Stimulated activated CD4-positive, alpha-beta T cell treated with anti-CD3 and anti-CD28 coated beads, Interleukin-4, amount 100 ng/mL, for 1 hour (primary cell): ENCODE measurements at regions not wholly inside any gene's neighbourhood (a gene's known extent, or its start where the extent isn't known, plus 50 kb on each side); places are given as distances from the start of the nearest gene placed in this dataset.
"Not testable (repeated sequence)": the region's sequence is repeated elsewhere in the genome, so short reads cannot be mapped to it uniquely, and the experiment has no call there.

Experiments
- DNase-seq: peaks from one replicate; pipeline ENCODE4 v3.0.0-alpha.2; 2020

DNA sequence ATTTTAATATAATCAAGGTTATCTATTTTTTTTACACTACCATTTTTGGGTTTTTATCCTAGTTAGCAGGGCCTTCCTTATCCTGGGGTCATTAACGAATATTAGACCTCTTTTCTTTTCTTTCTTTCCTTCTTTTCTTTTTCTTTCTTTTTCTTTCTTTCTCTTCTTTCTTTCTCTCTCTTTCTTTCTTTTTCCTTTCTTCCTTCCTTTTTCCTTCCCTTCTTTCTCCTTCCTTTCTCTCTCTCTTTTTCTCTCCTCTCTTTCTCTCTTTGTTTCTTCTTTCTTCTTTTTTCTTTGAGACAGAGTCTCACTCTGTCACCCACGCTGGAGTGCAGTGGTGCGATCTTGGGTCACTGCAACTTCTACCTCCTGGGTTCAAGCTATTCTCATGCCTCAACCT lies 120.4 kb upstream of the PDE7B start:
- DNase-seq = no peak

DNA sequence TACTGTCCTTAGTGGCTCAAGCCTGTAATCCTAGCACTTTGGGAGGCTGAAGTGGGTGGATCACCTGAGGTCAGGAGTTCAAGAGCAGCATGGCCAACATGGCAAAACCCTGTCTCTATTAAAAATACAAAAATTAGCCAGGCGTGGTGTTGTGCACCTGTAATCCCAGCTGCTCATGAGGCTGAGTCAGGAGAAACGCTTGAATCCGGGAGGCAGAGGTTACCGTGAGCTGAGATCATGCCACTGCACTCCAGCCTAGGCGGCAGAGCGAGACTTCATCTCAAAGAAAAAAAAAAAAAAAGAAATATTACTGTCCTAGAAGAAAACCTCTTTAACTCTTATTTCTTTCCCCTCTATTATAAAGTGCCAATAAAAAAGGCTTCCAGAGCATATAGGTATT lies 115.2 kb upstream of the PDE7B start:
- not testable (repeated sequence) for DNase-seq

DNA sequence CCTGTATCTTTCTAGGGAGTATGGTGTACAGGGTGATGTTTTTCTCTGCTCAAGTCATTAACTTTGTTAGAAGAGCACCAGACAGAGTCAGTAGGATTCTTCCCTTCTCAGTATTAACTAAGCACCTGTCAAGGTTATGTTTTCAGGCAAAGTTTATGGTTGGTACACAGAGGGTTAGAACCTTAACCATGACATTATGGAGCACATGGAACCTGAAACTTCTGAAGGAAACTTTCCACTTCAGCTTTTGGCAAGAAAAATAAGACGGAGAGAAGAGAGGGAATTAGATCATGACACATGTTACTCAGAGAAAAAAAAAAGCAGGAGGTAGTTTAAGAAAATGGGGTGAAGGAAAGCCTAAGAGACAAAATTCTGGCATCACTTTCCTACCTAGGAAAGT lies 112.9 kb upstream of the PDE7B start:
- DNase-seq = no peak

DNA sequence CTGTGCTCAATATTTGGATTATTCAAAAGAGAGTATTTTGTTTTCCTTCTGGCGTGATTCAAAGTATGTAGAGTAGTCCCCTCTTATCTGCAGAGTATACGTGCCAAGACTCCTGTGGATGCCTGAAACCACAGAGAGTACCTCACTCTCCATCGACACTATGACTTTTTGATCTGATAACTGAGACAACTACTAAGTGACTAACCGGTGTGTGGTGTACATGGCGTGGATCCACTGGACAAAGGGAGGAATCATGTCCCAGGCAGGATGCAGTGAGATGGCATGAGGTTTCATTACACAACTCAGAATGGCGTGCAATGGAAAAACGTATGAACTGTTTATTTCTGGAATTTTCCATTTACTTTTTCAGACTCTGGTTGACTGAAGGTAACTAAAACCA lies 112.2 kb upstream of the PDE7B start:
- no peak for DNase-seq

GRCh38 chr6:135740580-135740979 lies 110.9 kb upstream of the PDE7B start:
- DNase-seq = no peak

- DNase-seq = no peak
Observed at GRCh38 chr6:135743476-135743875, 108.0 kb upstream of the PDE7B start.

DNA sequence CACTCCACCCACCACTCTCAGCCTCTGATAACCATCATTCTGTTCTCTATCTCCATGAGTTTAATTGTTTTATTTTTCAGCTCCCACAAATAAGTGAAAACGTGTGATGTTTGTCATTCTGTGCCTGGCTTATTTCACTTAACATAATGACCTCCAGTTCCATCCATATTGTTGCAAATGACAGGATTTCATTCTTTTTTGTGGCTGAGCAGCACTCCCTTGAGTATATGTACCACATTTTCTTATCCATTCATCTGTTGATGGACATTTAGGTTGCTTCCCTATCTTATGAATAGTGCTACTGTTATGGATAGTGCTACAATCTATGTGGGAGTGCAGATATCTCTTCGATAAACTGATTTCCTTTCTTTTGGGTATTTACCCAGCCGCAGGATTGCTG lies 103.3 kb upstream of the PDE7B start:
- DNase-seq = no peak

GRCh38 chr6:135750081-135750480 lies 101.4 kb upstream of the PDE7B start:
- no peak for DNase-seq

DNA sequence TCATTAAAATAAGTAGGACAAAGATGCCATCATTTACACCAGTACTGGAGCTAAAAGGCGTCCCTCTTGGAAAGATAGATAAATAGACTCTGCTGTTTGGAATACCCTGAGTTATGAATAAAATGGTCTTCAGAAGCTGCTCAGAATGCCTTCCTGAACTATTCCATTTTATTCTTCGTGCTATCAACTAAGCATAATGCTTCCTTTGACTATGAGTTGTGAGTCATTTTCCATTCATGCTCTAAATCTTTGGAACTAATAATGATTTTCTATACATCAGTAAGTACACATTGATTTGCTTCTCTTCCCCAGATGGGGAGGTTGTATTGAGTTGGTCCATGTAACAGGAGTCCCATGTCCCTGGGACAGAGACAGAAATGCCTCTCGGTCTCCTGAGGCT lies 98.3 kb upstream of the PDE7B start:
- DNase-seq = no peak

DNA sequence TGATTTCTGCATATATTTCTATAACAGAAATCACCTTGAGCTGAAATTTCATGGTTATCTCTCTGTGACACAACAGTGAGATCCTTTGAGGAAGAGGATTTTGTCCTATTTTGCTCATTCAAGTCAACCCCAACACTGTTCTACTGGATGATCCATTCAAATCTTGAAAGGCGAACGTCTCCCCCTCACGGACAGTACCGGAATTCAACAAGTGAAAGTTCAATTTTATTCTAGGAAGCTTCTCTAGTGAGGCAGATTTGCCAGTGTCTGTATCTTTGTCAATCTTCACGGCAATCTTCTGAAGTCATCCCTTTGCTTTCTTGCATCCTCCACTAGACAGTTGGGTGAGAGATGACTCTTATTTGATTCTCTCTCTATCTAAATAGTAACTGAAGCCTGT lies 91.7 kb upstream of the PDE7B start:
- DNase-seq = no peak

DNA sequence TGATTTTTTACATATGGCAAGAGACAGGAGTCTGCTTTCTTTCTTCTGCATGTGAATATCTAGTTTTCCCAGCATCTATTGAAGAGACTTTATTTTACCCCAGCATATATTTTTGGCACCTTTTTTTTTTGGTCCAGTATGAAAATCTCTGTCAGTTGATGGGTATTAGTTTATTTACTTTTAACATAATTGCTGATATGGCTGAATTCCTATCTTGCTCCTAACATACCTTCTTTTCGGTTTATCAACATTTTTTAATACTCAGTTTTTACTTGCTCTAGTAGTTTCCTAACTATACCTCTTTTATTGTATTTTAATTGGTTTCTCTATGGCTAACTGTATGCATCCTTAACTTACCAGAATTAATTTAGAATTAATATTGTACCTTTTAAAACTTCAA lies 77.5 kb upstream of the PDE7B start:
- no peak for DNase-seq

DNA sequence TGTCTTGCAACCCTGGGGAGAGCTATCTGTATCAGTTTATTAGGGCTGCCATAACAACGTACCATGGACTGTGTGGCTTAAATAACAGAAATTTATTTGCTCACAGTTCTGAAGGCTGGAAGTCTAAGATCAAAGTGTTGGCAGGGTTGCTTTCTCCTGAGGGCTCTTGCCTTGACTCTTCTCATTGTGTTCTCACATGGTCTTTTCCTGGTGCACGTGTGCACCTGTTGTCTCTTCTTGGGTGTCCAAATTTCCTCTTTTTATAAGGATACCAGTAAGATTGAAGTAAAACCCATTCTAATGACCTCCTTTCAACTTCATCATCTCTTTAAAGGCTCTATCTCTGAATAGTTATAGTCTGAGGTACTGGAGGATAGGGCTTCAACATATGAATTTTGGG lies 72.3 kb upstream of the PDE7B start:
- no peak for DNase-seq

DNA sequence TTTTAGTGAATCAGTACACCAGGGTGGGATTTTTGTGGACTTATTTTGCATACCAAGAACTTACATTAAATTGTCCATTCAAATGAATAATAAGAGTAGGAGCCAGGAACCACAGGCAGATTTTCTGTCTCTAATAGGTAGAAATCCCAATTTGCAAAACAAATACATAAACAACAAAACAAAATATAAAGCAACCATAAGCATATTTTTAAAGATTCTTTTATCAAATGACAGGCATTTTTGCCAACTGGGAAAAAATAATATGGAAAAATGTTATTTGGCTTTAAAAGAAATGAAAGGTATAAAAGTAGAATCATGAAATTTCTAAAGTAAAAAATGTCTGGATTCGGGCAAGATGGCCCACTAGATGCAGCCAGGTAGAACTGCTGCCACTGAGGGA lies 71.2 kb upstream of the PDE7B start:
- DNase-seq = no peak

DNA sequence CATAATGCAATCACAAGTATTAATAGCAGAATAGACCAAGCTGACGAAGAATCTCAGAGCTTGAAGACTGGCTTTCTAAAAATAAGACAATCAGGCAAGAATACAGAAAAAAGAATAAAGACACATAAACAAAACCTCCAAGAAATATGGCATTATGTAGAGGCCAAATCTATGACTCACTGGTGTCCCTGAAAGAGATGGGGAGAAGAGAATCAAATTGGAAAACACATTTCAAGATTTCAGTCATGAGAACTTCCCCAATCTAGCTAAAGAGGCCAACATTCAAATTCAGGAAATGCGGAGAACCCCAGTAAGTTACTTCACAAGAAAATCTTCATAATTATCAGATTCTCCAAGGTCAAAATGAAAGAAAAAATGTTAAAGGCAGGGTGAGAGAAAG lies 69.0 kb upstream of the PDE7B start:
- no peak for DNase-seq

- DNase-seq = no peak
Observed at GRCh38 chr6:135784507-135784906, 67.0 kb upstream of the PDE7B start.

DNA sequence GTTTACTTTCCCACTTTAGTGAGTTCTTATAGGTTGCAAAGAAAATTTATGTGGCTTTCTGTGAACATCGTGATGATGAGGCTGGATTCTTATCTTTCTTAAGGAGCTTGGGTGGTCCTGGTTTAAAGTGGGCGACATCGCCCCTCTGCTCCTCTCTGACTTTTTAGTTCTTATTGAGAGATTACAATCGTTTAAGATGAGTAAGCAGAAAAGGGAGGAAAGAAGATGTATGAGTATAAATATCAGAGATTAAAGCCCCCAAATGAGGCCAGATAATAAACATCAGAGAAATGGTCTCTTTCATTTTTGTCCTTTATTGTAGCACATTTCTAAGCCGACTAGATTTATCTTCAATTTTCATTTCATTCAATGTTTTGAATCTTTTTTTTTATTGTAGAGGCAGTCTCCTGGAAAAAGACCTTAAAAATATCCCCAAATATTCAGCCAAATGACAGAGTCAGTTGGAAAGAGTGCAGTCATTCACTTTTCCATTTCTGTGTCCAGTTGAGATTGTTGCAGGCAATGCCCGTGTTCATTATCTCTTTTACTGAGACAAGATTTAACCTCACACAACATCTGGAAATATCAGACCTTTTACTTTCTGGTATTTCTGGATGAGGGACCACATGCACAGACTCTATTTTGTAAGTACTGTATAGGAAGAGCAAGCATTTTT lies 62.0 kb upstream of the PDE7B start:
- DNase-seq = no peak

GRCh38 chr6:135791441-135791840 lies 60.1 kb upstream of the PDE7B start:
- DNase-seq = no peak

GRCh38 chr6:135796643-135797305 lies 54.7 kb upstream of the PDE7B start:
- DNase-seq = no peak

DNA sequence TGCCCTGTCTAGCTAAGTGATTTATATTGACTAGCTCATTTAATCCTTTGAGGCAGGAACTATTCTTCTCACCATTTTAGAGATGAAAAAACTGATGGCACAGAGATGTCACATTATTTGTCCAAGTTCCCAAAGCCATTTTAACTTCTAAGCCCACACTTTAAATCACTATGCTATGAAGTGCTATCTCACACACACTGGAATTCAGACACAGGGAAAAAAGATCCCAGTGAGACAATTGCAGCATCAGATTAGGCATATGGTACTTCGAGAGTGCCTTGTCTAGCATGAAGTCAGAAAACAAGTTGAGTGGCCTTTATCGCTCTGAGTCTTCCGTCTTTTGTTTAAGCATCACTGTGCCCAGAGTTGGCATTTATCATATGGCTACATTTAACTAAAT lies 54.1 kb upstream of the PDE7B start:
- DNase-seq = no peak

DNA sequence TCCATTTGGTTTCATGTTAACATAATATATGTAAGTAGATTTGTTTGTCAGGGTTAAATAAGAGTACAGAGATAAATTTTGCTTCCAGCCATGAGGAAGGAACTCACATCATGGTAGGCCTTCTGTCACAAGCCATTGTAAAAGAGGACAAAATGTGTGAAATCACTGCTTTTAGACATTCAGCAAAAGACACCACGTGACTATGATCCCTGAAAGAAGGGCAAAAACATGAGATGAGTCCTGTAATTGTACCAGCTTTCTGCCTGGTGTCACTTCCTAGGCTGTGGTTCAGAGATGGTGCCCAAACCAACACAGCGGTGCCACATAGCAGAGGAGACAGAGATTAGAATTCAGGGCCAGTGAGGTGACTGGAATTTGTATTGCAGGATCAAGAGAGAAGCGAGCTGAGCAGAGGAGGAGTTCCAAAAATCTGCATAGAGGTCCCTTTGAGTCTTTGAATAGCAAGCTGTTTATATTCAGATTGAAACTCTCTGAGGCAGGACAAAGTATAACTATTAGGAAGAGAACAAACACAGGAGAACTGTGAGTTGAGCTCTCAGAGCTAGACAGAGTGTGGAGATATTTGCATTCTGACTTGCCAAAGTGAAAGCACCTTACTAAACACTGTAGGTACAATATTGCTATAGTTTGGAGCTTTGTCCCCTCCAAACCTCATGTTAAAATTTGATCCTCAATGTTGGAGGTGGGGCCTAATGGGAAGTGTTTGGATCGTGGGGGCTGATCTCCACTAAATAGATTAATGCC lies 52.6 kb upstream of the PDE7B start:
- DNase-seq = no peak
